ENCODE measurements at regions not wholly inside any gene's neighbourhood (a gene's known extent, or its start where the extent isn't known, plus 50 kb on each side); places are given as distances from the start of the nearest gene placed in this dataset.

DNA sequence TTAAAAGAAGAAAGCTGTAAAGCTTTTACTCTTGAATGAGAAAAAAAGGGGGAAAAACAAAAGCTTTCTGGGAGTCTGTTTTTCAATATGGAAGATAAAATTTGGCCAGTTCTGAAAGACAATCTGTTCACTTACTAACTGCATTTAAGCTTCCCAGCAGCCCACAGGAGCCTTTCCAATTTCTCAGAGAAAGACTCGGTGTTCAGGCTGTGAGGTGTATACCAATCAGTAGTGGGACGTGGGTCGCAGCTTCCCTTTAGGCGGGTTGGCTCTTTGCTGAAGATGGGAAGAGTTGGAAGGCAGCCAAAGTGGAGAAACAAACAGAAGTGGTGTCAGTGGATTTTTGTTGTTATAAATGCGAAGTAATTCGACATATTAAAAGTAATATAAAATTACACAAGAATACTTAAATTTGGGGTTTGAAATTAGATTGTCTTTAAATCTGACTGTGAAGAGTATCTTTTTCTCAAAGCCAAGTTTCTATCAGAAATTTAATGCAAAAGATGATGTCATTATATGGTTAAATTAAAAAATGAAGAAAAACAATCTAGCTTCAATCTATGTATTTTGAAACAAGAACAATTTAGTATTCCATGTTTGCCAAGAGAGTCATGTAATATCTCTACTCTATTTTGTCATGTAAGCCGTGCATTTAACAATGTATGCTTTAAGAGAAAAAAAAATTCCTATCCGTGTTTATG, 590.2 kb upstream of the ATXN7L3B start:
- TF ChIP-seq EZH2 (IDR thresholded peaks at IDR 0.05; ENCODE audit: insufficient read depth, poor library complexity, severe bottlenecking) (no peak), EZH2phosphoT487 (IDR thresholded peaks at IDR 0.05; ENCODE audit: insufficient read depth, low read depth) (no peak)

Data from GM23248 (cell line).